Myocyte (in vitro differentiated cells): ENCODE measurements at regions not wholly inside any gene's neighbourhood (a gene's known extent, or its start where the extent isn't known, plus 50 kb on each side); places are given as distances from the start of the nearest gene placed in this dataset.
"Not testable (repeated sequence)": the region's sequence is repeated elsewhere in the genome, so short reads cannot be mapped to it uniquely, and the experiment has no call there.

Experiments
- DNase-seq: peaks from one replicate; pipeline ENCODE4 v3.0.0-alpha.2; 2012; ENCODE audit warnings: low read depth

GRCh38 chr13:79190932-79191331, 215.1 kb downstream of the RBM26 start:
- DNase-seq = no peak

GRCh38 chr13:79187917-79188690, 218.0 kb downstream of the RBM26 start:
- DNase-seq = peak; percentile 0

- DNase-seq = no peak
These were observed 220.5 kb downstream of the RBM26 start for GRCh38 chr13:79185580-79185979.

GRCh38 chr13:79183231-79183630, 222.8 kb downstream of the RBM26 start:
- DNase-seq = no peak

- DNase-seq = not testable (repeated sequence)
These were observed 232.4 kb downstream of the RBM26 start for GRCh38 chr13:79173691-79174090.

- not testable (repeated sequence) for DNase-seq
These were observed 233.1 kb downstream of the RBM26 start for GRCh38 chr13:79172924-79173323.

- no peak for DNase-seq
These were observed 234.7 kb downstream of the RBM26 start for GRCh38 chr13:79171141-79172061.

GRCh38 chr13:79160818-79161217, 245.2 kb downstream of the RBM26 start:
- DNase-seq = no peak

GRCh38 chr13:79155883-79156282, 250.2 kb downstream of the RBM26 start:
- DNase-seq = no peak

GRCh38 chr13:79149210-79149609, 256.8 kb downstream of the RBM26 start:
- no peak for DNase-seq

GRCh38 chr13:79141082-79141481, 265.0 kb downstream of the RBM26 start:
- no peak for DNase-seq

- peak; percentile 15 for DNase-seq
These were observed 277.9 kb downstream of the RBM26 start for GRCh38 chr13:79128158-79128557.

- no peak for DNase-seq
These were observed 279.3 kb downstream of the RBM26 start for GRCh38 chr13:79126706-79127105.

GRCh38 chr13:79124183-79124582, 281.9 kb downstream of the RBM26 start:
- no peak for DNase-seq

- no peak for DNase-seq
These were observed 284.8 kb downstream of the RBM26 start for GRCh38 chr13:79121286-79121685.

GRCh38 chr13:79119578-79120107, 286.4 kb downstream of the RBM26 start:
- no peak for DNase-seq

GRCh38 chr13:79112016-79112415, 294.0 kb downstream of the RBM26 start:
- DNase-seq = no peak

- peak; percentile 12 for DNase-seq
These were observed 297.0 kb downstream of the RBM26 start for GRCh38 chr13:79108914-79109643.

GRCh38 chr13:79098596-79098995, 307.5 kb downstream of the RBM26 start:
- no peak for DNase-seq

- no peak for DNase-seq
These were observed 308.9 kb downstream of the RBM26 start for GRCh38 chr13:79097201-79097600.

- DNase-seq = no peak
These were observed 310.0 kb downstream of the RBM26 start for GRCh38 chr13:79096099-79096498.
